HepG2 (cell line): ENCODE measurements at regions not wholly inside any gene's neighbourhood (a gene's known extent, or its start where the extent isn't known, plus 50 kb on each side); places are given as distances from the start of the nearest gene placed in this dataset.

Source experiments
- ATAC-seq: fragments of 200-7000 bp; cut with Tn5 transposase; 3 replicates; pipeline ENCODE4 v1.9.1; 2020; ENCODE audit warnings: mild to moderate bottlenecking, moderate library complexity
- BruUV-seq: library from RNA; stranded (reverse); fragments of 400-500 nt; replicated peaks from 2 replicates; lab custom pipeline; 2021; lab: Mats Ljungman, UMichigan
- CTCF ChIA-PET: fragments of 300-600 bp; formaldehyde crosslinking; extraction: SDS; loops from one replicate; lab custom pipeline; 2021; ENCODE audit warnings: low total read pairs, inconsistent platforms, low intra/inter-chr PET ratio; lab: Yijun Ruan, JAX
- POLR2A ChIA-PET: fragments of 350-600 bp; sonication (Branson Sonifier 250); formaldehyde crosslinking; loops from one replicate; lab custom pipeline; 2020; ENCODE audit warnings: antibody characterized with exemption, inconsistent platforms; lab: Yijun Ruan, JAX
- DNase-seq: peaks from one replicate; pipeline ENCODE4 v3.0.0-alpha.2; 2015; ENCODE audit warnings: low spot score
- FAIRE-seq: peaks from 3 replicates; lab custom pipeline; 2011; peaks lifted over from hg19 to GRCh38; lab: Jason Lieb, UNC
- H2AFZ ChIP-seq: one replicate; pipeline ENCODE4 v1.6.1; 2011; ENCODE audit warnings: low read length, inconsistent platforms
- H3K27ac ChIP-seq: fragments of 300-600 bp; 3 replicates; pipeline ENCODE4 v1.8.0; 2011; ENCODE audit warnings: mixed run types, mild to moderate bottlenecking, mixed read lengths, low read length, inconsistent platforms; ENCODE audit not compliant: insufficient read depth; ENCODE audit errors: extremely low read length
- H3K27me3 ChIP-seq, 2 experiments: fragments of 200-600 bp in 1 of 2; 2 replicates in 1 of 2; 3 replicates in 1 of 2; pipeline versions ENCODE4 v1.6.0 to v1.8.0; 2011; ENCODE audit warnings: low read length in 2 of 2, mild to moderate bottlenecking in 2 of 2, moderate library complexity in 2 of 2, inconsistent platforms in 1 of 2; ENCODE audit not compliant: insufficient read depth in 2 of 2, control insufficient read depth in 1 of 2
- H3K36me3 ChIP-seq, 2 experiments: fragments of 200-600 bp in 1 of 2; replicated peaks in 1 of 2; 2 replicates in 1 of 2; 3 replicates in 1 of 2; pipeline versions ENCODE4 v1.5.1 to v1.8.0; 2011; ENCODE audit warnings: low read length in 2 of 2, inconsistent platforms in 1 of 2; ENCODE audit not compliant: insufficient read depth in 2 of 2, control insufficient read depth in 1 of 2
- H3K4me1 ChIP-seq: 2 replicates; pipeline ENCODE4 v1.5.1; 2012; ENCODE audit warnings: low read length, inconsistent platforms; ENCODE audit not compliant: insufficient read depth
- H3K4me2 ChIP-seq: 2 replicates; pipeline ENCODE4 v1.6.0; 2011; ENCODE audit warnings: low read depth, low read length, inconsistent platforms
- H3K4me3 ChIP-seq, 3 experiments: fragments of 200-600 bp in 1 of 3; sonication (generic), shearing (Covaris generic) in 1 of 3; replicated peaks in 1 of 3; 2 replicates each; pipeline ENCODE4 v1.5.1; 2011 to 2016; ENCODE audit warnings: low read length in 3 of 3, inconsistent platforms in 2 of 3, low read depth in 2 of 3, mild to moderate bottlenecking in 2 of 3, control low read depth in 1 of 3, mixed read lengths in 1 of 3; ENCODE audit not compliant: insufficient read depth in 1 of 3
- H3K79me2 ChIP-seq: one replicate; pipeline ENCODE4 v1.6.1; 2011; ENCODE audit warnings: low read length, inconsistent platforms; ENCODE audit not compliant: insufficient read depth
- H3K9ac ChIP-seq: 2 replicates; pipeline ENCODE4 v1.6.0; 2011; ENCODE audit warnings: mild to moderate bottlenecking, low read depth, low read length, inconsistent platforms; ENCODE audit not compliant: insufficient read depth
- H3K9me3 ChIP-seq: 2 replicates; pipeline ENCODE4 v1.5.1; 2012; ENCODE audit warnings: mild to moderate bottlenecking, low read length
- H4K20me1 ChIP-seq: 2 replicates; pipeline ENCODE4 v1.6.0; 2011; ENCODE audit warnings: inconsistent platforms, mild to moderate bottlenecking, low read length, moderate library complexity; ENCODE audit not compliant: insufficient read depth
- LCORL ChIP-seq, 2 experiments: fragments of 450-650 bp in 1 of 2; sonication (generic) in 1 of 2; formaldehyde crosslinking in 1 of 2; IDR thresholded peaks; 2 replicates each; pipeline versions ENCODE4 v1.5.0 to v1.6.1; 2017 to 2020; ENCODE audit warnings: antibody characterized with exemption in 1 of 2, missing genetic modification reagents in 1 of 2
- PHF8 ChIP-seq: sonication (generic); formaldehyde crosslinking; IDR thresholded peaks from 2 replicates; pipeline ENCODE4 v1.5.0; 2020; ENCODE audit warnings: missing genetic modification reagents
- RARG ChIP-seq: sonication (generic); formaldehyde crosslinking; IDR thresholded peaks from 2 replicates; pipeline ENCODE4 v1.4.0; 2020; ENCODE audit warnings: low read depth, mild to moderate bottlenecking, missing genetic modification reagents
- SAP130 ChIP-seq: IDR thresholded peaks from 2 replicates; pipeline ENCODE4 v1.6.1; 2016; ENCODE audit warnings: low read depth
- SATB2 ChIP-seq: sonication (generic); formaldehyde crosslinking; IDR thresholded peaks from 2 replicates; pipeline ENCODE4 v1.5.0; 2020; ENCODE audit warnings: missing genetic modification reagents
- SETDB1 ChIP-seq: sonication (generic); formaldehyde crosslinking; IDR thresholded peaks from 2 replicates; pipeline ENCODE4 v1.5.1; 2020; ENCODE audit warnings: missing genetic modification reagents, mild to moderate bottlenecking, borderline replicate concordance
- SNAPC2 ChIP-seq: sonication (generic); formaldehyde crosslinking; IDR thresholded peaks from 2 replicates; pipeline ENCODE4 v1.8.1; 2022; ENCODE audit warnings: mild to moderate bottlenecking, missing genetic modification reagents
- ZIK1 ChIP-seq: sonication (generic); formaldehyde crosslinking; IDR thresholded peaks from 2 replicates; pipeline ENCODE4 v1.5.0; 2020; ENCODE audit warnings: mild to moderate bottlenecking, low read depth, missing genetic modification reagents, borderline replicate concordance
- ZNF282 ChIP-seq: fragments of 450-650 bp; IDR thresholded peaks from 2 replicates; pipeline ENCODE4 v1.6.1; 2018; ENCODE audit not compliant: partially characterized antibody
- ZNF333 ChIP-seq: sonication (generic); formaldehyde crosslinking; IDR thresholded peaks from 2 replicates; pipeline ENCODE4 v1.4.0; 2020; ENCODE audit warnings: mild to moderate bottlenecking, missing genetic modification reagents, borderline replicate concordance
- ZNF431 ChIP-seq: sonication (generic); formaldehyde crosslinking; IDR thresholded peaks from 2 replicates; pipeline ENCODE4 v1.9.0; 2022; ENCODE audit warnings: missing genetic modification reagents, low read depth, mild to moderate bottlenecking, borderline replicate concordance
- ZNF761 ChIP-seq: sonication (generic); formaldehyde crosslinking; conservative IDR thresholded peaks from 2 replicates; pipeline ENCODE4 v1.4.0; 2020; ENCODE audit warnings: mild to moderate bottlenecking, missing genetic modification reagents
- ZNF776 ChIP-seq: sonication (generic); formaldehyde crosslinking; IDR thresholded peaks from 2 replicates; pipeline ENCODE4 v1.4.0; 2020; ENCODE audit warnings: mild to moderate bottlenecking, missing genetic modification reagents
- ZNF777 ChIP-seq: sonication (generic); formaldehyde crosslinking; IDR thresholded peaks from 2 replicates; pipeline ENCODE4 v1.4.0; 2020; ENCODE audit warnings: missing genetic modification reagents
- ZNF841 ChIP-seq: sonication (generic); formaldehyde crosslinking; IDR thresholded peaks from 2 replicates; pipeline ENCODE4 v1.8.1; 2023; ENCODE audit warnings: missing genetic modification reagents, borderline replicate concordance
- ZSCAN12 ChIP-seq: sonication (generic); formaldehyde crosslinking; IDR thresholded peaks from 2 replicates; pipeline ENCODE4 v1.9.0; 2021; ENCODE audit warnings: mild to moderate bottlenecking, missing genetic modification reagents
- WGBS: methylation state at CpG from one replicate; pipeline ENCODE4 v1.1.6; 2017; ENCODE audit warnings: low lambda C conversion rate; 5-methylcytosine and 5-hydroxymethylcytosine counted together
- in situ Hi-C: cut with HindIII; loops from 2 replicates; pipeline ENCODE4 v1.10.0; 2017; ENCODE audit warnings: low pct_unique_long_range_greater_than_20kb; ENCODE audit not compliant: extremely low pct_ligation_motif_present
- intact Hi-C: fragments of 100-400 bp; cut with micrococcal nuclease; formaldehyde crosslinking; loops from one replicate; pipeline ENCODE4 v1.10.0; 2022; ENCODE audit not compliant: unreplicated experiment
- TF ChIP-seq, protein P1 (sequence below): sonication (generic); formaldehyde crosslinking; IDR thresholded peaks from 2 replicates; pipeline ENCODE4 v1.4.0; 2020; ENCODE audit warnings: mild to moderate bottlenecking, missing genetic modification reagents
- TF ChIP-seq, protein P2 (sequence below): IDR thresholded peaks from 2 replicates; pipeline ENCODE4 v1.6.1; 2012; ENCODE audit warnings: low read depth, low read length, improper control_type of control experiment

DNA sequence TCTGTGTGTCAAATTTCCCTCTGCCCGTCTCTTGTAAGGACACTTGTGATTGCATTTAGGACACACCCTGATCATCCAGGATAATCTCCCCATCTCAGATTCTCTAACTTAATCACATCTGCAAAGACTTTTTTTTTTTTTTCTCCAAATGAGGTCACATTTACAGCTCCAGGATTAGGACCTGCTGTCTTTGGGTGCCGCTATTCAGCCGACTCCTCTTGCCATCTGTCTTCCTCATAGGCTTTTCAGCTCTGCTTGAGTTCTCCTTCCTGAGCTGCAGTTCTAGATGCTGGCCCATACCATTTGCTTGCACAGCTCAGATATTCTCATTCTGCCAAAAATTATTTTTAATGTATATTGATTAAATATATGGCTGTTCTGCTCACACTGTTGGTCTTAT, 94.3 kb upstream of the TLE3 start:
- Histone ChIP-seq H3K27ac (peak overlapping the region; percentile 78), H3K79me2 (no peaks in the 10 kb centered on the region), H3K36me3 (no peaks in the 10 kb centered on the region), H3K9ac (no peak overlapping the region), H4K20me1 (no peaks in the 10 kb centered on the region), H3K4me2 (peak overlapping the region; percentile 72), H3K27me3 (0 out of 5 replicates have a peak, but pooled peaks cover 1 to 8% of the 10 kb centered on the region in 2 experiments), H3K9me3 (peaks cover 6% of the 10 kb centered on the region), H3K4me3 (peak overlapping the region in 1 of 3 experiments; percentile 51; a peak in 2 of 6 replicates), H2AFZ (no peak overlapping the region), H3K4me1 (peaks cover 72% of the 10 kb centered on the region)
- ChIA-PET CTCF (no interaction called here), POLR2A (interaction anchor here (1.0 kb wide), 1 partner anchor 94 kb away, joined by 3 read pairs; the partner anchor contains the start of gene TLE3)
- DNase-seq (no peak), ATAC-seq (no peak), FAIRE-seq (no peak)
- intact Hi-C loops (loop anchor here (10.0 kb wide), 1 partner anchor 67 kb away; no protein-coding TSS in a partner anchor), in situ Hi-C loops (no loop called here)
- no TSS peak for BruUV-seq
- 96% methylated on average over 3 of the region's 3 CpGs for WGBS
- no peak for TF ChIP-seq PHF8 (CRISPR knock-in tag)
- TF ChIP-seq, protein P1, sequence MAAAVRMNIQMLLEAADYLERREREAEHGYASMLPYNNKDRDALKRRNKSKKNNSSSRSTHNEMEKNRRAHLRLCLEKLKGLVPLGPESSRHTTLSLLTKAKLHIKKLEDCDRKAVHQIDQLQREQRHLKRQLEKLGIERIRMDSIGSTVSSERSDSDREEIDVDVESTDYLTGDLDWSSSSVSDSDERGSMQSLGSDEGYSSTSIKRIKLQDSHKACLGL, result no peak
- TF ChIP-seq ZNF431, result no peak
- no peak for TF ChIP-seq SATB2 (CRISPR knock-in tag)
- TF ChIP-seq ZNF841 (CRISPR knock-in tag), result no peak
- no peak for TF ChIP-seq ZNF776
- no peak for TF ChIP-seq SNAPC2 (CRISPR knock-in tag)
- TF ChIP-seq SETDB1 (CRISPR knock-in tag), result no peak
- TF ChIP-seq SAP130 (CRISPR knock-in tag), result no peak
- TF ChIP-seq ZSCAN12 (CRISPR knock-in tag), result no peak
- no peak for TF ChIP-seq LCORL (IDR thresholded peaks at IDR 0.05)
- no peak for TF ChIP-seq LCORL (CRISPR knock-in tag; IDR thresholded peaks at IDR 0.05)
- TF ChIP-seq ZNF761 (CRISPR knock-in tag), result no peak
- TF ChIP-seq RARG (CRISPR knock-in tag), result no peak
- TF ChIP-seq, protein P2, sequence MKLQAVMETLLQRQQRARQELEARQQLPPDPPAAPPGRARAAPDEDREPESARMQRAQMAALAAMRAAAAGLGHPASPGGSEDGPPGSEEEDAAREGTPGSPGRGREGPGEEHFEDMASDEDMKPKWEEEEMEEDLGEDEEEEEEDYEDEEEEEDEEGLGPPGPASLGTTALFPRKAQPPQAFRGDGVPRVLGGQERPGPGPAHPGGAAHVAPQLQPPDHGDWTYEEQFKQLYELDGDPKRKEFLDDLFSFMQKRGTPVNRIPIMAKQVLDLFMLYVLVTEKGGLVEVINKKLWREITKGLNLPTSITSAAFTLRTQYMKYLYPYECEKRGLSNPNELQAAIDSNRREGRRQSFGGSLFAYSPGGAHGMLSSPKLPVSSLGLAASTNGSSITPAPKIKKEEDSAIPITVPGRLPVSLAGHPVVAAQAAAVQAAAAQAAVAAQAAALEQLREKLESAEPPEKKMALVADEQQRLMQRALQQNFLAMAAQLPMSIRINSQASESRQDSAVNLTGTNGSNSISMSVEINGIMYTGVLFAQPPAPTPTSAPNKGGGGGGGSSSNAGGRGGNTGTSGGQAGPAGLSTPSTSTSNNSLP, result no peak
- TF ChIP-seq ZIK1 (CRISPR knock-in tag), result no peak
- no peak for TF ChIP-seq ZNF282
- no peak for TF ChIP-seq ZNF333
- no peak for TF ChIP-seq ZNF777
